ENCODE measurements at regions not wholly inside any gene's neighbourhood (a gene's known extent, or its start where the extent isn't known, plus 50 kb on each side); places are given as distances from the start of the nearest gene placed in this dataset.

DNA sequence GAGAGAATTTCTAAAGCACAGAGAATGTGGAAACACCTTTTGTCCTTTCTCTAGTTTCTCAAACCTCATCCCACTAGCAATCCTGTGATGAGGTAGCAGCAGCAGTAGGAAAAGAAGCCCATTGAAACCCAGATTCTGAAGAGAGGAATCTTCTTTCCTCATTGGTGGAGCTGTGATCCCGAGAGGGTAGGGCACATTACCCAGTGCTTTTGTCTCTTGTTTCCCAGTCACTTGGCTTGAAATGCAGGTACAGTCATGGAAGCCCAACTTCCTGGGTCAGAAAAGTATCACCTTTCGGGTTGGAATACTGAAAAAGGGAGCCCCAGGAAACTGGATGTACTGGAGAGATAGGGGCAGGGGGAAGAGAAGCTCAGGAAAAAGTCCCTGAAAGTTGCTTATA lies 417.4 kb downstream of the TBC1D32 start:
- H3K4me3 ChIP-seq (ENCODE audit: control insufficient read depth, low read depth, low read length), result no peak overlapping the region
- DNase-seq (ENCODE audit: low read depth), result no peak
- TF ChIP-seq, protein P1, sequence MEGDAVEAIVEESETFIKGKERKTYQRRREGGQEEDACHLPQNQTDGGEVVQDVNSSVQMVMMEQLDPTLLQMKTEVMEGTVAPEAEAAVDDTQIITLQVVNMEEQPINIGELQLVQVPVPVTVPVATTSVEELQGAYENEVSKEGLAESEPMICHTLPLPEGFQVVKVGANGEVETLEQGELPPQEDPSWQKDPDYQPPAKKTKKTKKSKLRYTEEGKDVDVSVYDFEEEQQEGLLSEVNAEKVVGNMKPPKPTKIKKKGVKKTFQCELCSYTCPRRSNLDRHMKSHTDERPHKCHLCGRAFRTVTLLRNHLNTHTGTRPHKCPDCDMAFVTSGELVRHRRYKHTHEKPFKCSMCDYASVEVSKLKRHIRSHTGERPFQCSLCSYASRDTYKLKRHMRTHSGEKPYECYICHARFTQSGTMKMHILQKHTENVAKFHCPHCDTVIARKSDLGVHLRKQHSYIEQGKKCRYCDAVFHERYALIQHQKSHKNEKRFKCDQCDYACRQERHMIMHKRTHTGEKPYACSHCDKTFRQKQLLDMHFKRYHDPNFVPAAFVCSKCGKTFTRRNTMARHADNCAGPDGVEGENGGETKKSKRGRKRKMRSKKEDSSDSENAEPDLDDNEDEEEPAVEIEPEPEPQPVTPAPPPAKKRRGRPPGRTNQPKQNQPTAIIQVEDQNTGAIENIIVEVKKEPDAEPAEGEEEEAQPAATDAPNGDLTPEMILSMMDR (IDR thresholded peaks at IDR 0.05; ENCODE audit: control insufficient read depth, insufficient read depth, low read depth, low read length, missing control alignments), result no peak

DNA sequence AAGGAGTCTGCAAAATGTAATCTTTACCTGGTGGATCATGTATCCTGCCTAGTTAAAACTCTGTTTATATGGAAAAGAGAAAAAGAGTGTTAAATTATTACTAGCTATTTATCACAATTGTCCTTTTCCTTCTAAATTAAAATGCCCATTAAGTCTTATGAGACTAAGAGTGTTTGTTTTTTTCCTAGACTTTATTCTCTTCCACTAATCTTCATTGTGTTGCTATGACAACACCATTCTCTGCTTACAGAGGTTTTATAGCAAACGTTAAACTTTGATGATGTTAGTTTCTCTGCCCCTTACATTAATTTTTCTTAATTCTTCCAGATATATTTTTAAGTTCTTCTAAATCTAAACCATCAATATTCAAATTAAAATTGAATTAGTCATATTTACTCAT lies 420.8 kb downstream of the TBC1D32 start:
- no peak overlapping the region for H3K4me3 ChIP-seq (ENCODE audit: control insufficient read depth, low read depth, low read length)
- DNase-seq (ENCODE audit: low read depth), result no peak
- TF ChIP-seq, protein P1 (IDR thresholded peaks at IDR 0.05; ENCODE audit: control insufficient read depth, insufficient read depth, low read depth, low read length, missing control alignments), result no peak

DNA sequence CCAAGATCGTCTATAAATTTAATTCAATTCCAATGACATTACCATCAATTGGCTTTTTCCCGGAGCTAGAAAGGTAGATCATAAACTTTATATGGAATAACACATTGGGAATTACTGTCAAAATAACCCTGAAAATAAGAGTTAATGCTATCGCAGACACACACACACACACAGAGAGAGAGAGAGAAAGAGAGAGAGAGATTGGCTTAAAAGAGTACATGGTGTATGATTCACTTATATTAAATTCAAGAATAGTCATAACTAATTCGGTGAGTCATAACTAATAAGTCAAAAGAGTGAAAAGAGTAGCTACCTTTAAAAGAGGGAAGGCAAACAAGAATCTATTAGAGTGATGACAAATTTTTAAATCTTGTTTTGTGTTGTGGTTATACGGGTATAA lies 425.5 kb downstream of the TBC1D32 start:
- no peak for DNase-seq (ENCODE audit: low read depth)
- no peak overlapping the region for H3K4me3 ChIP-seq (ENCODE audit: control insufficient read depth, low read depth, low read length)
- TF ChIP-seq, protein P1 (IDR thresholded peaks at IDR 0.05; ENCODE audit: control insufficient read depth, insufficient read depth, low read depth, low read length, missing control alignments), result no peak

DNA sequence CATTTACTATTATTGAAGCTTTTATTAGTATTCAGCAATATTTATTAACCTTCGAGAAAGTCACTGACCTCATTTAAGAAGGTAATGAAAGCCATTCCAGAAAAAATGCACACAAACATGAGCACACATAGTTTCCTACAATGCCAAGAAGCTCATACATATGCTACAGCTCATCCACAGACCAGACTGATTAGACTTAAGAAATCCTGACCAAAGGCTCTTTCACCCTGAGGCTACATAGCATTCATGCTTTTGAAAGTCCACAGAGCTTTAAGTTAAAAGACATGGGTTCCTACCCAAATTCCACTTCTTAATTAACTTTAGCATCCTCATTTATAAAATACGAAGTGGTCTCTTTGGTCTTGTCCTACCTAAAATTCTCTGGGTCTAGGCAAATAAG lies 430.4 kb downstream of the TBC1D32 start:
- H3K4me3 ChIP-seq (ENCODE audit: control insufficient read depth, low read depth, low read length), result no peak overlapping the region

DNA sequence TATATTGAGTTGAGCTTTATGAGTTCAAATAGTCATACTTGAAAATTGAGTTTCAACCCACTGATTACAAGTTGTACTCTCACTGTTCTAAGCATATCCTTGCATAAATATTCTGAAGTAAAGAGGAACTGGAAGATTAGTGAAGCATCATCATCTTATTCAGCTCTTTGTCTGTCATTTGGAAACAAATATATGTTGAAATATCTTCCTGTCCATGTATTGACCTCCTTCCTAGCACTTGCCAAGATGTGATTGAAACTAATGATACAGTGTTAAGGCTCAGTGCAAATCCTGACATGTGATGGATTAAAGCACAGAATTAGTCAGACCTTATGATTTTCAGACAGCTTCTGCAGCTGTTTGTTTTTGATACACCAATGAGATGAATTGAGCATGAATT lies 434.3 kb downstream of the TBC1D32 start:
- no peak overlapping the region for H3K4me3 ChIP-seq (ENCODE audit: control insufficient read depth, low read depth, low read length)
- TF ChIP-seq, protein P1 (IDR thresholded peaks at IDR 0.05; ENCODE audit: control insufficient read depth, insufficient read depth, low read depth, low read length, missing control alignments), result no peak
- no peak for DNase-seq (ENCODE audit: low read depth)

More for the DNA sequence above, 430.4 kb downstream of the TBC1D32 start:
- TF ChIP-seq, protein P1 (IDR thresholded peaks at IDR 0.05; ENCODE audit: control insufficient read depth, insufficient read depth, low read depth, low read length, missing control alignments), result no peak
- no peak for DNase-seq (ENCODE audit: low read depth)

DNA sequence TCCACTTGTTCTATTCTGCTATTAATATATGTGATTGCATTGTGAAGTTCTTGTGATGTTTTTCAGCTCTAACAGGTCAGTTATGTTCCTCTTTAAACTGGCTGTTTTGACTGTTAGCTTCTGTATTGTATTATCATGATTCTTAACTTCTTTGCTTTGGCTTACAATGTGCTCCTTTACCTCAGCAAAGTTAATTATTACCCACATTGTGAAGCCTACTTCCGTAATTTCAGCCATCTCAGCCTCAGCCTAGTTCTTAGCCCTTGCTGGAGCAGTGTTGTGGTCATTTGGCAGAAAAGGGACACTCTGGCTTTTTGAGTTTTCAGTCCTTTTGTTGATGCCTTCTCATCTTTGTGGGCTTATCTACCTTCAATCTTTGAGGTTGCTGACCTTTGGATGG lies 440.2 kb downstream of the TBC1D32 start:
- DNase-seq (ENCODE audit: low read depth), result no peak
- no peak overlapping the region for H3K4me3 ChIP-seq (ENCODE audit: control insufficient read depth, low read depth, low read length)
- TF ChIP-seq, protein P1 (IDR thresholded peaks at IDR 0.05; ENCODE audit: control insufficient read depth, insufficient read depth, low read depth, low read length, missing control alignments), result no peak

DNA sequence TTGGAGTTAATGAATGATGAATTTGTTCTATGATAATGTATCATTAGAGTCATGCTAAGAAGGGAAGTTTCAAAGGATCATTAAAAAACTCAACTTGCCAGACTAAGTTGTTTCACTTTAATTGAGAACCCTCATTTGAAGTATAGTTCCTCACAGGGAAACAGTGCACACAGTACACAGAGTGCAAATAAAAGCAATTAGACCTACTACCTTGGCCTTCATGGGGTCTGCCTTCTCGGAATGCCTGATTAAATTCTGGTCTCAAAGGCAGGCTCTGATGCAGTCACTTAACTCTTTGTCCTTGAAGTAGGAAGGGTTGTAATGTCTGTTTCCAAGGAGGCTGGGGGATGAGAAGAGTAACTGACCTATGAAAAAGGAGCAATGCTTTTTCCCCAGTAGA lies 457.3 kb downstream of the TBC1D32 start:
- TF ChIP-seq, protein P1 (IDR thresholded peaks at IDR 0.05; ENCODE audit: control insufficient read depth, insufficient read depth, low read depth, low read length, missing control alignments), result no peak
- H3K4me3 ChIP-seq (ENCODE audit: control insufficient read depth, low read depth, low read length), result no peak overlapping the region
- no peak for DNase-seq (ENCODE audit: low read depth)
